Peyer's patch (tissue), 4 donors: ENCODE measurements at regions not wholly inside any gene's neighbourhood (a gene's known extent, or its start where the extent isn't known, plus 50 kb on each side); places are given as distances from the start of the nearest gene placed in this dataset.

Source experiments
- CTCF ChIP-seq, 6 experiments: fragments of 450-650 bp in 4 of 6; fragments of 200-600 bp in 2 of 6; sonication (generic) in 1 of 6; IDR thresholded peaks; one replicate each; pipeline ENCODE4 v1.5.1; 2017 to 2019; ENCODE audit warnings: antibody characterized with exemption in 6 of 6, mild to moderate bottlenecking in 3 of 6, moderate library complexity in 1 of 6
- POLR2A ChIP-seq, 2 donors: fragments of 450-650 bp; IDR thresholded peaks; one replicate each; pipeline ENCODE4 v1.5.1; 2017; ENCODE audit warnings: antibody characterized with exemption in 2 of 2, mild to moderate bottlenecking in 2 of 2, moderate library complexity in 2 of 2

- TF ChIP-seq CTCF (IDR thresholded peaks at IDR 0.05) (no peak), POLR2A (IDR thresholded peaks at IDR 0.05) (no peak)
Observed at GRCh38 chr5:107274571-107274970, 396.2 kb downstream of the EFNA5 start.
